ENCODE measurements at regions not wholly inside any gene's neighbourhood (a gene's known extent, or its start where the extent isn't known, plus 50 kb on each side); places are given as distances from the start of the nearest gene placed in this dataset.

DNA sequence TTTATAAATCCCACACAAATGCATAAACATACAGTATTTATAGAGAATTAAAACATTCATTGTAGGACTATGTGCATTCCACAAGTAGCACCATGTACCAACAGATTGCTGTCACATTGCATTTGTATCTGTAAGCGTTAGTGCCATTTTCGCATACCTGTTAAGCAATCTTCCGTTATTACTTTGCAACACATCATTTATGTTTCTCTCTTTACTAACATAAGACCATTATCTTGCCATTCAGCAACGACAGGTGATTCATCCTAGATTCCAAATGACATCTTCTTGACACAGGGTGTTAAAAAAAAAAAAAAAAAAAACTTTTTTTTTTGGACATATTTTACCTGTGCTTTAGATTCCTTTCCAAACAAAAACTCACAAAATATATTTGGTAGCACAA lies 511.8 kb downstream of the ELAVL2 start:
- TF ChIP-seq, protein P1, sequence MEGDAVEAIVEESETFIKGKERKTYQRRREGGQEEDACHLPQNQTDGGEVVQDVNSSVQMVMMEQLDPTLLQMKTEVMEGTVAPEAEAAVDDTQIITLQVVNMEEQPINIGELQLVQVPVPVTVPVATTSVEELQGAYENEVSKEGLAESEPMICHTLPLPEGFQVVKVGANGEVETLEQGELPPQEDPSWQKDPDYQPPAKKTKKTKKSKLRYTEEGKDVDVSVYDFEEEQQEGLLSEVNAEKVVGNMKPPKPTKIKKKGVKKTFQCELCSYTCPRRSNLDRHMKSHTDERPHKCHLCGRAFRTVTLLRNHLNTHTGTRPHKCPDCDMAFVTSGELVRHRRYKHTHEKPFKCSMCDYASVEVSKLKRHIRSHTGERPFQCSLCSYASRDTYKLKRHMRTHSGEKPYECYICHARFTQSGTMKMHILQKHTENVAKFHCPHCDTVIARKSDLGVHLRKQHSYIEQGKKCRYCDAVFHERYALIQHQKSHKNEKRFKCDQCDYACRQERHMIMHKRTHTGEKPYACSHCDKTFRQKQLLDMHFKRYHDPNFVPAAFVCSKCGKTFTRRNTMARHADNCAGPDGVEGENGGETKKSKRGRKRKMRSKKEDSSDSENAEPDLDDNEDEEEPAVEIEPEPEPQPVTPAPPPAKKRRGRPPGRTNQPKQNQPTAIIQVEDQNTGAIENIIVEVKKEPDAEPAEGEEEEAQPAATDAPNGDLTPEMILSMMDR (IDR thresholded peaks at IDR 0.05), result no peak
- Mint-ChIP-seq H3K4me3 (ENCODE audit: unreplicated experiment) (no peak overlapping the region), H3K4me1 (ENCODE audit: unreplicated experiment) (no peaks in the 10 kb centered on the region), H3K9me3 (ENCODE audit: unreplicated experiment) (no peaks in the 10 kb centered on the region), H3K27ac (ENCODE audit: unreplicated experiment) (no peak overlapping the region), H3K36me3 (ENCODE audit: unreplicated experiment) (no peaks in the 10 kb centered on the region), H3K27me3 (ENCODE audit: unreplicated experiment) (no peaks in the 10 kb centered on the region)
- no peak for DNase-seq (ENCODE audit: extremely low spot score, unreplicated experiment)

DNA sequence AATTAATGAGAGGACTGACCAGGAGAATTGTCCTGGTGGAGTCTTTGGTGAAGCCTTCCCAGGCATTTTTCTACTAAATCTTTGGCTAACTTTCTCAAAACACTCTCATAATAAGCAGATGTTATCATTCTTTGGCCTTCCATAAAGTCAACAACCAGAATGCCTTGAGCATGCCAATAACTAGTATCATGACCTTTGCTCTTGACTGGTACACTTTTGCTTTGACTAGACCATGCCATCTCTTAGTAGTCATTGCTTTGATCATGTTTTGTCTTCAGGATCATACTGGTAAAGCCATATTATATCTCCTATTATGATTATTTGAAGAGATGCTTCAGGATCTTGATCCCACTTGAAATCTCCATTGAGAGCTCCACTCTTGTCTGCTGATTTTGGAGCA lies 506.9 kb downstream of the ELAVL2 start:
- Mint-ChIP-seq H3K4me1 (ENCODE audit: unreplicated experiment) (no peaks in the 10 kb centered on the region), H3K36me3 (ENCODE audit: unreplicated experiment) (no peaks in the 10 kb centered on the region), H3K27ac (ENCODE audit: unreplicated experiment) (no peak overlapping the region), H3K27me3 (ENCODE audit: unreplicated experiment) (no peaks in the 10 kb centered on the region), H3K4me3 (ENCODE audit: unreplicated experiment) (no peak overlapping the region), H3K9me3 (ENCODE audit: unreplicated experiment) (no peaks in the 10 kb centered on the region)
- DNase-seq (ENCODE audit: extremely low spot score, unreplicated experiment), result no peak
- TF ChIP-seq, protein P1 (IDR thresholded peaks at IDR 0.05), result no peak

DNA sequence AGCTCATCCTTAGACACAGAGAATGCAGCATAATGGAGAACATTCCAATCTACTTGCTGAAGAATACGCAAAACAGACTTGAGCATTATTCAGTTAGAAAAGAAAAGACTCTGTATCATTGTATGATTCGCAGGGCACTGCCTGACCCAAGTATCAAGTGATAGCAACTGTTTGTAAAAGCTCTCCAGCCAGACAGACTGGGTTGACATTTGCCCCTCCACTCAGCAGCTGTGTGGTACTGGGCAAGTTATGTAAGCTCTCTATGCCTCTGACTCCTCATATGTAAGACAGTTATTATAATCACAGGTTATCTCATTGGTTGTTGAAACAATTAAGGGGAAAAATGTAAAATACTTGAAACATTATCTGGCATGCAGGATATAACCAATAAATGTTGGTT lies 505.0 kb downstream of the ELAVL2 start:
- TF ChIP-seq, protein P1 (IDR thresholded peaks at IDR 0.05), result no peak
- H3K4me3 Mint-ChIP-seq (ENCODE audit: unreplicated experiment), result no peak overlapping the region
- H3K36me3 Mint-ChIP-seq (ENCODE audit: unreplicated experiment), result no peaks in the 10 kb centered on the region
- H3K27me3 Mint-ChIP-seq (ENCODE audit: unreplicated experiment), result no peaks in the 10 kb centered on the region
- no peak overlapping the region for H3K27ac Mint-ChIP-seq (ENCODE audit: unreplicated experiment)
- no peak for DNase-seq (ENCODE audit: extremely low spot score, unreplicated experiment)
- no peaks in the 10 kb centered on the region for H3K4me1 Mint-ChIP-seq (ENCODE audit: unreplicated experiment)
- no peaks in the 10 kb centered on the region for H3K9me3 Mint-ChIP-seq (ENCODE audit: unreplicated experiment)

DNA sequence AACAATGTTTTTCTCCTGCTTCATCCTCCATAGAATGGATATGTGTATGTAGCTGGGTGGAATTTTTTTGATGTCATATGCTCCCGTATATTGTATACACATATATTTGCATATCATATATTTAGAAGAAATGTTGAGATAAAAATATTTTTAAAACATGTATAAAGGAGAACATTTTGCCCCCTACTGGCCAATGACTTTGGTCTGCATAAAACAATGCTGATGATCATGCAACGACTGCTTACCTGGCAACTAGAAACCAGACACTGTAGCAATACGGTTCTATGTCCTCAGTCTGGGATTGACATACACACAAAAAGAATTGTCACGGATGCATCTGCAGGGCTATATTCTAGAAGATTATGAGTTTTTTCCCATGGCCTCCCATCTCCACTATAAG lies 503.6 kb downstream of the ELAVL2 start:
- TF ChIP-seq, protein P1 (IDR thresholded peaks at IDR 0.05), result peak; percentile 17
- no peaks in the 10 kb centered on the region for H3K4me1 Mint-ChIP-seq (ENCODE audit: unreplicated experiment)
- H3K36me3 Mint-ChIP-seq (ENCODE audit: unreplicated experiment), result no peaks in the 10 kb centered on the region
- no peak overlapping the region for H3K4me3 Mint-ChIP-seq (ENCODE audit: unreplicated experiment)
- no peaks in the 10 kb centered on the region for H3K27me3 Mint-ChIP-seq (ENCODE audit: unreplicated experiment)
- H3K27ac Mint-ChIP-seq (ENCODE audit: unreplicated experiment), result no peak overlapping the region
- DNase-seq (ENCODE audit: extremely low spot score, unreplicated experiment), result no peak
- peaks cover 2% of the 10 kb centered on the region for H3K9me3 Mint-ChIP-seq (ENCODE audit: unreplicated experiment)

DNA sequence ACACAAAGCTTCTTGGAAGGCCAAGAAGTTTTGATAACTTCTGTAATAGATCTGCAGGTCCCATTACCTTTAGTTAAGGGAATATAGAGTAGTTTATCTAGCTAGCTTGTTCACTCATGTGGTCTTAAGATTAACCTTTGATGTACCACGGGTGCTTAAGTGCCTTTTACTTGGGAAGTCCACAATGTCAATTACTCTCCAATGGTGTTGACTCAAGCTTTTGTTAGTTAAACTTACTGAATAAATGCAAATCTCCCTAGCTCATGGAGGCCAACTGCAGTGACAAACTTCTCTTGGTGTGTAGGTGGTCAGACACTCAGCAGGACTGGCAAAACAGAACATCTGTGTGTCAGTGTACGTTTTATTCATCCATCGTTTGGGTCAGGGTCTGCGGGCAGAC lies 501.5 kb downstream of the ELAVL2 start:
- Mint-ChIP-seq H3K36me3 (ENCODE audit: unreplicated experiment) (no peaks in the 10 kb centered on the region), H3K4me1 (ENCODE audit: unreplicated experiment) (no peaks in the 10 kb centered on the region), H3K4me3 (ENCODE audit: unreplicated experiment) (no peak overlapping the region), H3K27ac (ENCODE audit: unreplicated experiment) (no peak overlapping the region), H3K27me3 (ENCODE audit: unreplicated experiment) (no peaks in the 10 kb centered on the region), H3K9me3 (ENCODE audit: unreplicated experiment) (peaks cover 12% of the 10 kb centered on the region)
- TF ChIP-seq, protein P1 (IDR thresholded peaks at IDR 0.05), result no peak
- no peak for DNase-seq (ENCODE audit: extremely low spot score, unreplicated experiment)

Data from osteocyte (in vitro differentiated cells).